Suppressor macrophage treated with lipopolysaccharide for 1 hour (primary cell): ENCODE measurements at regions not wholly inside any gene's neighbourhood (a gene's known extent, or its start where the extent isn't known, plus 50 kb on each side); places are given as distances from the start of the nearest gene placed in this dataset.
"Not testable (repeated sequence)": the region's sequence is repeated elsewhere in the genome, so short reads cannot be mapped to it uniquely, and the experiment has no call there.

Source experiments
- DNase-seq, 3 donors: peaks; one replicate each; pipeline ENCODE4 v3.0.0-alpha.2; 2020 to 2022

DNA sequence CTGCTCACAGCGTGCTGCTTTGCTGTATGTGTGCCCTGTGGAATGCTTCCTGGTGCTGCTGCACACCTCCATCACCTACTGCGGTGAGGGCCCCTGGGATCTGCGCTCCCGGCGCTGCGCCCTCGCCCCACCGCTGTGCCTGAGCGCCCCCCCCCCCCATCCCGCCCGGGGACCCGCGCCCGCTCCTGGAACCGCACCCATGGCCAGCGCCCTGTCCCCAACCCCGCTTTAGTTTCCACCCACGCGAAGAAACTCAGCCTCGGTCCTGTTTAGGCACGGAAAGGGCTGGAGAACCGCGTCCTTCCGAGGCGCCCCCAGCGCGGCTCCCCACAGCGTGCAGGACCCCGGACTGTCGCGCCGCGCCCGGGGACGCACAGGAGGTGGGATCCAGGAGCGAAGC is 265.5 kb downstream of the POTEB3 start:
- not testable (repeated sequence) for DNase-seq

DNA sequence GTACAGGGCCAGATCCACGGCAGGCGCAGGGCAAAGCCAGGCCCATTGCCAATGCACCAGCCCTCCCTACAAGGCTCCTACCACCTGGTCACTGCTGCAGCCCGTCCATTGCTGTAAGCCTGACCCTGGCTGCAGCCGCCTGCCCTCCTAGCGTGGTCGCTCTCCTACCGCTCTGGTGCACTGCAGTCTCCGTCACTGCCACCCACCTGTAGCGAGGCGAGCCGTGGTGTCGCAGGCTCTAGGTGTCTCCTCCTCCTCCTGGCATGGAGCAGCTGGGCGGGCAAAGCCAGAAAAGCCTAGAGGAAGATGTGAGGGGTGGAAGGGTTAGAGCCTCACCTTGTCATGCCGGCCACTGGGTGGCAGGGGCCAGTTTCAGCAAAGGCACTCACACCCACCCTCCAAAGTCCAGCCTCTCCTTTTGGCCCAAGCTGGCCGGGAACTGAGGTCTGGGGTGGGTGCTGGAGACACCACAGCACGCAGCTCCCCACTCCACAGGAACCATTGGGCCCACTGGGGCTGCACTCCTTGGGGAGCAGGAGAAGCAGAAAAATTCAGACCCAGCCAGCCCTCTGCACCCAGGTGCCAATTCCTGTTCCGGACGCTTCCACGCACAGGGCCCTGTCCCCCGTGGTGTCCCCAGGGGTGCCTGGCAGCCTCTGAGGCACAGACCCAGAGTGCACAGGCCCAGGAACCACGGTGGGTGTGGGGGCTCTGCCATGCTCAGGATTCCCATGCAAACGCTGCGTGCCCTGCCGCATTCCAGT is 285.3 kb upstream of the POTEB2 start:
- not testable (repeated sequence) for DNase-seq

DNA sequence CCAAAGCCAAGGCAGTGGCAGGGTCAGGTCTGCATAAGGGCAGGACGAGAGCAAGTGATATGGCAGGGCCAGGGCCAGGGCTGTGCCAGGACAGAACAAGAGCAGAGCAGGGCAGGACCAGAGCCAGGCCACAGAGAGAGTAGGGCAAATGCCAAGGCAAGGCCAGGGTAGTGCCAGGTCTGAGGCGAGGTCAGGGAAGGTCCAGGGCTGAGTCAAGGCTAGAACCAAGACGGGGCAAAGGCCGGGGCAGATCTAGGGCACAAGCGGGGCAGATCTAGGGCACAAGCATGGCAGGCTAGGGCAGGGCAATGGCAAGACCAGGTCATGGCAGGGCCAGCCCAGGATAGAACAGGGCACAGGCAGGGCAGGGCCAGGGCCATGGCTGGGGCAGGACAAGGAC is 282.0 kb upstream of the POTEB2 start:
- not testable (repeated sequence) for DNase-seq

DNA sequence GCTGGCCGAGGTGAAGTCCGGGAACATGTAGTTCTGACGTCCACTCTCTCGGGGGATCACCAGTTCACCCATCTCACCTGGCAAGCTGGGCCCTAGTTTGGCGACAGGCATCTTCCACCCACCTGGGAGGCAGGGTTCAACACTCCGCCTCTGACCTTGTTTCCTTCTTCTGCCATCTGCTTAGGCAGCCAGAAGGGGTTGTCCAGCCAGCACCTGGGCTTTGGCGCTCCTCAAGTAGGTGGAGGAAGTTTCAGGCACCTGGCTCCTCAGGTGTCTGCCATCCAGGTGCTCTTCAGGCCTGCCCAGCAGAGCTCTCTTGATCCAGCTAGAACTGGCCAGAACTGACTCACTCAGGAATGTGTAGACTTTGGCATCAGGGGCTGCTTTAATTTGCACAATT is 267.8 kb upstream of the POTEB2 start:
- not testable (repeated sequence) for DNase-seq

DNA sequence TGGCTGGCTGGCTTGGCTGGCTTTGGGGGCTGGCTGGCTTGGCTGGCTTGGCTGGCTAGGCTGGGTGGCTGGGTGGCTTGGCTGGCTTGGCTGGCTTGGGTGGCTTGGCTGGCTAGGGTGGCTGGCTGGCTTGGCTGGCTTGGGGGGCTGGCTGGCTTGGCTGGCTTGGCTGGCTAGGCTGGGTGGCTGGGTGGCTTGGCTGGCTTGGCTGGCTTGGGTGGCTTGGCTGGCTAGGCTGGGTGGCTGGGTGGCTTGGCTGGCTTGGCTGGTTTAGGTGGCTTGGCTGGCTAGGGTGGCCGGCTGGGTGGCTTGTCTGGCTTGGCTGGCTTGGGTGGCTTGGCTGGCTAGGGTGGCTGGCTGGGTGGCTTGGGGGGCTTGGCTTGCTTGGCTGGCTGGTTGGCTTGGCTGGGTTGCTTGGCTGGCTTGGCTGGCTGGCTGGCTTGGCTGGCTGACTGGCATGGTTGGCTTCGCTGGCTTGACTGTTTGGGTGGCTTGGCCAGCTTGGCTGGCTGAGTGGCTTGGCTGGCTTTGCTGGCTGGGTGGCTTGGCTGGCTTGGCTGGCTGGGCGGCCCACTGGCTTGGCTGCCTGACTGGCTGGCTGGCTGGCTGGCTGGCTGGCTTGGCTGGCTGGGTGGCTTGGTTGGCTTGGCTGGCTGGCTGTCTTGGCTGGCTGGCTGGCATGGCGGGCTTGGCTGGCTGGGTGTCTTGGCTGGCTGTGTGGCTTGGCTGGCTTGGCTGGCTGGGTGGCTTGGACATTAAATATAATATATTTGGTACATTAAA is 246.3 kb upstream of the POTEB2 start:
- DNase-seq, result peak in 1 of 3 donors; percentile 12

DNA sequence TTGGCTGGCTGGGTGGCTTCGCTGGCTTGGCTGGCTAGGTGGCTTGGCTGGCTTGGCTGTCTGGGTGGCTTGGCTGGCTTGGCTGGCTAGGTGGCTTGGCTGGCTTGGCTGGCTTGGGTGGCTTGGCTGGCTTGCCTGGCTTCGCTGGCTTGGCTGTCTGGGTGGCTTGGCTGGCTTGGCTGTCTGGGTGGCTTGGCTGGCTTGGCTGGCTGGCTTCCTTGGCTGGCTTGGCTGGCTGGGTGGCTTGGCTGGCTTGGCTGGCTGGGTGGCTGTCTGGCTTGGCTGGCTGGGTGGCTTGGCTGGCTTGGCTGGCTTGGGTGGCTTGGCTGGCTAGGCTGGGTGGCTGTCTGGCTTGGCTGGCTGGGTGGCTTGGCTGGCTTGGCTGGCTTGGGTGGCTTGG is 245.7 kb upstream of the POTEB2 start:
- peak in 2 of 3 donors; percentile 0 to 19 for DNase-seq

DNA sequence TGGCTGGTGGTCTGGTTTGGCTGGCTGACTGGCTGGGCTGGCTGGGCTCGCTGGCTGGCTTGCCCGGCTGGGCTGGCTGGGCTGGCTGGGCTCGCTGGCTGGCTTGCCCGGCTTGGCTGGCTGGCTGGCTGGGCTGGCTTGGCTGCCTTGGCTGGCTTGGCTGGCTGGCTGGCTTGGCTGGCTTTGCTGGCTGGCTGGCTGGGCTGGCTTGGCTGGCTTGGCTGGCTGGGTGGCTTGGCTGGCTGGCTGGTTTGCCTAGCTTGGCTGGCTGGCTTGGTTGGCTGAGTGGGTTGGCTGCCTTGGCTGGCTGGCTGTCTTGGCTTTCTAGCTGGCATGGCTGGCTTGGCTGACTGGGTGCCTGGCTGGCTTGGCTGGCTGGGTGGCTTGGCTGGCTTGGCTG is 245.1 kb upstream of the POTEB2 start:
- not testable (repeated sequence) for DNase-seq

DNA sequence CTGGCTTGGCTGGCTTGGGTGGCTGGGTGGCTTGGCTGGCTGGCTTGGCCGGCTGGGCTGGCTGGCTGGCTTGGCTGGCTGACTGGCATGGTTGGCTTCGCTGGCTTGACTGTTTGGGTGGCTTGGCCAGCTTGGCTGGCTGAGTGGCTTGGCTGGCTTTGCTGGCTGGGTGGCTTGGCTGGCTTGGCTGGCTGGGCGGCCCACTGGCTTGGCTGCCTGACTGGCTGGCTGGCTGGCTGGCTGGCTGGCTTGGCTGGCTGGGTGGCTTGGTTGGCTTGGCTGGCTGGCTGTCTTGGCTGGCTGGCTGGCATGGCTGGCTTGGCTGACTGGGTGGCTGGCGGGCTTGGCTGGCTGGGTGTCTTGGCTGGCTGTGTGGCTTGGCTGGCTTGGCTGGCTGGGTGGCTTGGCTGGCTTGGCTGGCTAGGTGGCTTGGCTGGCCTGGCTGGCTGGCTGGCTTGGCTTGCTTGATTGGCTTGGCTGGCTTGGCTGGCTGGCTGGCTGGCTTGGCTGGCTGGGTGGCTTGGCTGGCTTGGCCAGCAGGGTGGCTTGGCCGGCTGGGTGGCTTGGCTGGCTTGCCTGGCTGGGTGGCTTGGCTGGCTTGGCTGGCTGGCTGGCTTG is 244.2 kb upstream of the POTEB2 start:
- DNase-seq, result not testable (repeated sequence)

DNA sequence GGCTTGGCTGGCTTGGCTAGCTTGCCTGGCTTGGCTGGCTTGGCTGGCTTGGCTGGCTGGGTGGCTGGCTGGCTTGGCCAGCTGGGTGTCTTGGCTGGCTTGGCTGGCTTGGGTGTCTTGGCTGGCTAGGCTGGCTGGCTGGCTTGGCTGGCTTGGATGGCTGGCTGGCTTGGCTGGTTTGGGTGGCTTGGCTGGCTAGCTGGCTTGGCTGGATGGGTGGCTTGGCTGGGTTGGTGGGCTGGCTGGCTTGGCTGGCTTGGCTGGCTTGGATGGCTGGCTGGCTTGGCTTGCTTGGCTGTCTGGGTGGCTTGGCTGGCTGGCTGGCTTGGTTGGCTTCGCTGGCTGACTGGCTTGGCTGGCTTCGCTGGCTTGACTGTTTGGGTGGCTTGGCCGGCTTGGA is 242.3 kb upstream of the POTEB2 start:
- not testable (repeated sequence) for DNase-seq

DNA sequence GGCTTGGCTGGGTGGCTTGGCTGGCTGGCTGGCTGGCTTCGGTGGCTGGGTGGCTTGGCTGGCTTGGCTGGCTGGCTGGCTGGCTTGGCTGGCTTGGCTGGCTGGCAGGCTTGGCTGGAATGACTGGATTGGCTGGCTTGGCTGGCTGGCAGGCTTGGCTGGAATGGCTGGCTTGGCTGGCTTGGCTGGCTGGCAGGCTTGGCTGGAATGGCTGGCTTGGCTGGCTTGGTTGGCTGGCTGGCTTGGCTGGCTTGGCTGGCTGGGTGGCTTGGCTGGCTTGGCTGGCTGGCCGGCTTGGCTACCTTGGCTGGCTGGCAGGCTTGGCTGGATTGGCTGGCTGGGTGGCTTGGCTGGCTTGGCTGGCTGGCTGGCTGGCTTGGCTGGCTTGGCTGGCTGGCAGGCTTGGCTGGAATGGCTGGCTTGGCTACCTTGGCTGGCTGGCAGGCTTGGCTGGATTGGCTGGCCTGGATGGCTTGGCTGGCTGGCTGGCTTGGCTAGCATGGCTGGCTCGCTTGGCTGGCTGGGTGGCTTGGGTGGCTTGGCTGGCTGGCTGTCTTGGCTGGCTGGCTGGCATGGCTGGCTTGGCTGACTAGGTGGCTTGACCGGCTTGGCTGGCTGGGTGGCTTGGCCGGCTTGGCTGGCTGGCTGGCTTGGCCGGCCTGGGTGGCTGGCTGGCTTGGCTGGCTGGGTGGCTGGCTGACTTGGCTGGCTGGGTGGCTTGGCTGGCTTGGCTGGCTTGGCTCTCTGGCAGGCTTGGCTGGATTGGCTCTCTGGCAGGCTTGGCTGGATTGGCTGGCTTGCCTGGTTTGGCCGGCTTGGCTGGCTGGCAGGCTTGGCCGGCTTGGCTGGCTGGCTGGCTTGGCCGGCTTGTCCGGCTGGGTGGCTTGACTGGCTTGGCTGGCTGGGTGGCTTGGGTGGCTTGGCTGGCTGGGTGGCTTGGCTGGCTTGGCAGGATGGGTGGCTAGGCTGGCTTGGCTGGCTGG is 241.6 kb upstream of the POTEB2 start:
- DNase-seq, result not testable (repeated sequence)

DNA sequence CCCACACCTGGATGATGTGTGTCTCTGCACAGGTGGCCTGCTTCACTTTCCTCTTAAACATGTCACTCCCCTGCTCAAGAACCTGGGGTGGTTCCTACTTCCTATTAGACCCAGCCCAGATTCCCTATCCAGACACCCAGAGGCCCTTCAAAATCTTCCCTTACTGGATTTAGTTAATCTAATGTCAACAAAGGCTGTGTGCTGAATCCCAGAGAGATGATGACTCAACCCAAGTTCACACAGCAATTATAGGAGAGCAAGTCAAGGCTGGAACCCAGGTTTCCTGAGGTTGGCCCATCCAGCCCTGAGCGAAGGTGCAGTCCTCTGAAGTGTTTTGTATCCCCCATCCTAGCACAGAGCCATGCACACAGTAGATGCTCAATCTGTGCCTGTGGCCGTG is 230.5 kb upstream of the POTEB2 start:
- not testable (repeated sequence) for DNase-seq

DNA sequence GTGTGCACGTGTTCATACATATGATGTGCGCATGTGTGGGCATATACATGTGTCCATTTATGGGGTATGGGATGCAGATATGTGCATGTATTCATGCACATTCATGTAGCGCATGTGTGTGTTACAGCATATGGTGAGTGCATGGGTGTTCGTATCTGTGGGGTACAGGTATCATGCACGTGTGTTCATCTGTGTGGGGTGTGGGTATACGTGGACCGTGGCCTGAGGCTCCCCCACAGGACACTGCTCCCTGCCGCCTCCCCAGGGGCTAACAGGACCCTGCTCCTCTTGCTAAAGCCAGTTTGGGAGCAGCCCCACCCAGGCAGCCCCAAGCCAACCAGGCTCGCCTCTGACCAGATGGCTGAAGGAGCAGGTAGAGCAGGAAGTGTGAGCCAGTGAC is 213.4 kb upstream of the POTEB2 start:
- DNase-seq, result not testable (repeated sequence)

DNA sequence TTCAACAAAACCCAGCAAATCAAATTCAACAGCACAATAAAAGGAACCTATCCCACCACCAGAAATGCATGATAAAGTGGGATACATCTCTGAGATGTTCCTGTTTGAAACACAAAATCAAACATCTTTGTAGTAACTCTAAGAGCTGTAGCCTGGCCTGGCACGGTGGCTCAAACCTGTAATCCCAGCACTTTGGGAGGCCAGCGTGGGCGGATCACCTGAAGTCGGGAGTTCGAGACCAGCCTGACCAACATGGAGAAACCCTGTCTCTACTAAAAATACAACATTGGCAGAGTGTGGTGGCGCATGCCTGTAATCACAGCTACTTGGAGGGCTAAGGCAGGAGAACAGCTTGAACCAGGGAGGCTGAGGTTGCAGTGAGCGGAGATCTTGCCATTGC is 202.8 kb upstream of the POTEB2 start:
- not testable (repeated sequence) for DNase-seq

DNA sequence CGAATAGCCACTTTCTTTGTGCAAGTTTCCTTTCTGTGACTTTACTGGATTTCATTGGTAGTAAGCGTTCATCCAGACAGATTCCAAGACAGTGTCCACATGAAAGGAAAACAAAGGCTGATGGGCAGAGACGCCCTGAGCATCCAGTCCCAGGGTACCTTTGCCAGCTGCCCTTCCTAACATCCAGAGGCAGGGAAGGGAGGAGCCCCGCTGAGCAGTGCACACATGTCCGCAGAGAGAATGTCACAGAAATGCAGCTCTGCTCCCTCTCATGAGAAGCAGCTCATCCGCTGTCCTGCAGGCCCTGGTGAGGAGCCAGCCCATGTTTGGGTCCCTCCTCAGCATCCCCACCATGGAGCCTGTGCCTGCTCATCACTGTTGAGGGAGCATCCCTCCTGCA is 197.4 kb upstream of the POTEB2 start:
- DNase-seq, result not testable (repeated sequence)

DNA sequence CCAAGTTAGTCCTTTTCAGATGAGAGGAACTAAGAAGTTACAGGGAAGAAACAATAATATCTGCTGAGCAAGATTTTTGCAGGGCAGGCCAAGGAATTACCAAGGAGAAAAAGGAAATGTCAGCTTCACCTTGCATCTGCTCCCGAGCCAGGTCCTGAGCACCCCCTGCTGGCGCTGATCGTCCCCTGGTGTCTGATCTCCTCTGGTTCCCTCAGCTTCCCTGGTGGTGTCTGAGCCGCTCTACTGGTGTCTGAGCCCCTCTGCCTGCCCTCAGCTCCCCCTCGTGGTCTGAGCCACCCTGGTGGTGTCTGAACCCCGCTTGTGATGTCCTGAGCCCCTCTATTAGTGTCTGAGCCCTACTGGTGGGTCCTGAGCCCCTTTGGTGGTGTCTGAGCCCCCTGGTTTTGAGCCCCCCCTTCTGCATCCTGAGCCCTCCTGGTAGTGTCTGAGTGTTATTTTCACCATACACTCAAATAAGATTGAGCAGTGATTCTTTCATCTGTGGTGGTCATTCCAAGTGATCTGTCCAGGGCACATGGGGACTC is 196.6 kb upstream of the POTEB2 start:
- not testable (repeated sequence) for DNase-seq

DNA sequence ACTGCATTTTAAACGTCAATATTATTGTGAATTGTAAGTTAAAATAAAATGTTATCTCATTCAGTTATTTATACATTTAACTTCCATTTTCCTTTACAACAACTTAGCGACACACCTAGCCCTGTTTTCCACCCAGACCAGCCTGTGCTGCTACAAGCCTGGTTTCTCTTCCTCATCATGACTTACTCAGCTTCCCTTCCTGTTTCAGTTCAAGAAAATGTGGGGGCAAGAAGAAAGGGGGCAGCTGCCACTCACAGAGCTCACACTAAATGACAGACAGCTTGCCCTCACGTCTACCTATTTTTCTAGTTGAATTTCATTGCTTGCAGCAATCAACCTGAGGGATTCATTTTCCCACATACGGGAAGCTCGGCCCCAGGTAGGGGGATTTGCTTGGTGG is 185.8 kb upstream of the POTEB2 start:
- not testable (repeated sequence) for DNase-seq

DNA sequence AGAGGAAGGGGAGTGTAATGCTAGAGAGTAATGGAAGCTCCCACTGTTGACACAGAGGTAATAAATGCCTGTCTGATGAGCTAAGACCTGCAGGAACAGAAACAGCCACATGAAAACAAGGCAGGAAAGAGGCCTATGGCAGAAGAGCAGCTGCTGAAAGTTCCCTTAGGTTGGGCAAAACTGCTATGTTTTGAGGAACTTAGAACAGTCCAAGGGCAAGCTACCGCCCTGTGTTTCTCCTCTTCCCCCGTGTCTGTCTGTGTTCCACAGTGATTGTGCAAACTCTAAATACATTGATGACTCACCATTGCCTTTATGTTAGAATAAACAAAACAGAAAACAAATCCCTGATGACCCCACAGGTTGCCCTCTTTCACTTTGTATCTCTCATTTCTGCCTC is 165.6 kb upstream of the POTEB2 start:
- DNase-seq, result not testable (repeated sequence)

DNA sequence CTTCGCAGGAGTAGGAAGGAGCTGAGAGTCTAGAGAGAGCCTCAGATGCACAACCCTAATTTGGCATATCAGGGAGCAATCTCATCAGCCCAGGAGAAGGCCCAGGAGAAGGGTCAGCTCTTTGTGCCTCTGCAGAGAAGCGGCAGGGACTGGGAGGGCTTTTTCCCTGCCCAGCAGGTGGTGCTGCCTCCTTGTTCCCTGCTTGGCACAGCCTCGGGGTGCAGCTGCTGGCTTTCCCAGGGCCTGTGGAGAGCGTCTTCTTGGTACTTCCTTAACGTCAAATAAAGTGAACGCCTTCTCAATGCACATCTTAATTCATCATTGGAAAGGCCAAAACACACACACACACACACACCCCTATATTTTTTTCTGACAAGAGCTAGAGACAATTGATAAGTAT is 162.9 kb upstream of the POTEB2 start:
- DNase-seq, result not testable (repeated sequence)

DNA sequence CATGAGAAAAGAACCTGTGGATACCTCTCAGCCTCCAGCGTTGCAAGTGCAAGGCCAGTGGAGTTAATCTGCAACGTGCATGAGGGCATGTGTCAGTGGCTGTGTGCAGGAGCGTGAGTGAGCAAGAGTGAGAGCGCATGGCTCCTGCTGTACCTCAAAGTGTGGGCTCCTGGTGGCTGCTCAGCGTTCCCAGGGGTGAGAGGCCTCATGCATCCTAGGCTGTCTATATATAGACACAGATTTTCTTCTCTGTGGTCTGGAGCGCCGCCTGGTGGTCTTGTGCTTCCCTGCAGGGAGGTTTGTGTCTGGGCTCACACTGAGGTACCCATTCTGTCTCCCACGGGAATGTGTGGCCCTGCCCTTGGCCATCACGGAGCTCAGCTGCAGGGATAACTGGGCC is 161.8 kb upstream of the POTEB2 start:
- DNase-seq, result not testable (repeated sequence)

DNA sequence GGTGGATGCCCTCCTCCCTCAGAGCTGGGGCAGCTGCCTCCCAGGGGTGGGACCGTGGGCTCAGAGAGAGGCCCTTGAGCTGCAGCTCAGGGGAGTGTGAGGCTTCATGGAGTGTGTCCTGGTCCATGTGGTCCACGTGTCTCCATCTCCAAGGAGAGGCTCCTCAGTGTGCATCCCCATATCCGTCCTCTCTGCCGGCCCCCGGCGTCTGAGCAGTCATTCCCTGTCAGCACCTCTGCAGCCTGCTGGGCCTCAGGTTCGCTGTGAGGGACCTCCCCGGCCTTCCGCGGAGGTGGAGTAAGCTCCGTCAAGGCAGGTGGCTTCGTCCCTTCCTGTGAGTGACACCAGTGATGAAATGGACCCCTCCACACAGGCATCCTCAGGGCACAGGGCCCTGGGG is 160.7 kb upstream of the POTEB2 start:
- DNase-seq, result not testable (repeated sequence)

DNA sequence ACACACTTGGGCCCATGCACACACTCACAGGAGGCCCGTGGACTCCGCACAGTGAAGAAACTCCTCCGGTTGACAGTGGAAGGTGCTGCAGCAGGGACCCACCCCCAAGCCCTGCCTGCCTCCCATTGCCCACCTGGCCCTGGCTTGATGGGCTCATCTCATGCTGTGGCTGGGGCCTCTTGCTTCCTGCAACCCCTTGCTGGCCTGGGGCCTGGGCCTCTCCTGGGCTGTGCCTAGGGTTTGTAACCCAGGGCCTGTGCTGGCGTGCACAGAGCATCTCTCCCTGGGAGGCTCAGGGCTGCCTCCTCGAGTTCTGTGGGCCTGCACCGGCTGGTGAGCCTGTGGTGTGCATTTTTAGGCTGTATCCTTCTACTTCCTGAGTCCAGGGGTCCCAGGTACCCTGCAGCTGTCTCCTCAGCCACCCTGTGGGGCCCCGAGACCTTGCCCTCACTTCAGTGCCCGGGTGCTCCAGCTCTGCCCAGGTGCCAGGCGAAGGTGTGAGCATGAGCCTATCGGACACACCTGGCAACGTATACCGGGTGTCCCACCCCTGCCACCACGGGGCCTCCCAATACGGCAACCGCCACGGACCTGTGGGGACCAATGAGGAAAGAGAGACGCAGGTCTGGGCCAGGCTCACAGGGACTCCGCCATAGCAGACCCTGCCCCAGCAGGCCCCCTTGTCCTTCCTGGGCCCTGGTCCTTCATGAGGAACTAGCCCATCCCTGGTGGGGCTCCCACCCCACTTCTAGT is 158.3 kb upstream of the POTEB2 start:
- not testable (repeated sequence) for DNase-seq
